GM23338 (cell line): ENCODE measurements at regions not wholly inside any gene's neighbourhood (a gene's known extent, or its start where the extent isn't known, plus 50 kb on each side); places are given as distances from the start of the nearest gene placed in this dataset.

Source experiments
- CREB1 ChIP-seq: fragments of 250-450 bp; sonication (Bioruptor Pico); IDR thresholded peaks from 2 replicates; pipeline ENCODE4 v1.5.0; 2020; ENCODE audit warnings: low read depth, mild to moderate bottlenecking, moderate library complexity
- CTCF ChIP-seq, 2 experiments: fragments of 200-600 bp in 1 of 2; sonication (generic) in 1 of 2; conservative IDR thresholded peaks; 2 replicates each; pipeline versions ENCODE4 v1.5.1 to v1.6.1; 2016 to 2017; ENCODE audit warnings: antibody characterized with exemption in 2 of 2, low read depth in 2 of 2, mild to moderate bottlenecking in 2 of 2, moderate library complexity in 1 of 2
- ETS1 ChIP-seq: IDR thresholded peaks from 2 replicates; pipeline ENCODE4 v1.6.1; 2016; ENCODE audit warnings: antibody characterized with exemption
- EZH2 ChIP-seq: fragments of 200-600 bp; sonication (generic); IDR thresholded peaks from one replicate; pipeline ENCODE4 v1.8.0; 2017; ENCODE audit warnings: antibody characterized with exemption, mild to moderate bottlenecking, low read depth; ENCODE audit not compliant: unreplicated experiment
- EZH2phosphoT487 ChIP-seq: fragments of 200-600 bp; sonication (generic); IDR thresholded peaks from one replicate; pipeline ENCODE4 v1.8.1; 2018; ENCODE audit warnings: antibody characterized with exemption; ENCODE audit not compliant: unreplicated experiment
- JUNB ChIP-seq: IDR thresholded peaks from one replicate; pipeline ENCODE4 v1.6.1; 2016; ENCODE audit warnings: antibody characterized with exemption; ENCODE audit not compliant: unreplicated experiment
- NANOG ChIP-seq: IDR thresholded peaks from 2 replicates; pipeline ENCODE4 v1.6.1; 2016; ENCODE audit warnings: antibody characterized with exemption, borderline replicate concordance
- POLR2AphosphoS5 ChIP-seq: IDR thresholded peaks from 2 replicates; pipeline ENCODE4 v1.6.1; 2016; ENCODE audit warnings: antibody characterized with exemption, low read depth
- REST ChIP-seq: IDR thresholded peaks from one replicate; pipeline ENCODE4 v1.6.1; 2018; ENCODE audit warnings: antibody characterized with exemption; ENCODE audit not compliant: unreplicated experiment
- STAT1 ChIP-seq: IDR thresholded peaks from one replicate; pipeline ENCODE4 v1.6.1; 2016; ENCODE audit warnings: antibody characterized with exemption; ENCODE audit not compliant: unreplicated experiment
- ZNF331 ChIP-seq: fragments of 250-450 bp; sonication (Bioruptor Pico); IDR thresholded peaks from 2 replicates; pipeline ENCODE4 v1.5.0; 2020; ENCODE audit warnings: low read depth, mild to moderate bottlenecking, moderate library complexity
- TF ChIP-seq, protein P1 (sequence below): fragments of 250-450 bp; sonication (Bioruptor Pico); IDR thresholded peaks from 2 replicates; pipeline ENCODE4 v1.5.0; 2020; ENCODE audit warnings: mild to moderate bottlenecking, moderate library complexity

- TF ChIP-seq EZH2, result no peak
- no peak for TF ChIP-seq CTCF (conservative IDR thresholded peaks at IDR 0.05; ENCODE audit: low read depth in 2 of 2)
- no peak for TF ChIP-seq CREB1
- no peak for TF ChIP-seq POLR2AphosphoS5
- TF ChIP-seq EZH2phosphoT487, result no peak
- TF ChIP-seq JUNB, result no peak
- no peak for TF ChIP-seq REST
- TF ChIP-seq, protein P1, sequence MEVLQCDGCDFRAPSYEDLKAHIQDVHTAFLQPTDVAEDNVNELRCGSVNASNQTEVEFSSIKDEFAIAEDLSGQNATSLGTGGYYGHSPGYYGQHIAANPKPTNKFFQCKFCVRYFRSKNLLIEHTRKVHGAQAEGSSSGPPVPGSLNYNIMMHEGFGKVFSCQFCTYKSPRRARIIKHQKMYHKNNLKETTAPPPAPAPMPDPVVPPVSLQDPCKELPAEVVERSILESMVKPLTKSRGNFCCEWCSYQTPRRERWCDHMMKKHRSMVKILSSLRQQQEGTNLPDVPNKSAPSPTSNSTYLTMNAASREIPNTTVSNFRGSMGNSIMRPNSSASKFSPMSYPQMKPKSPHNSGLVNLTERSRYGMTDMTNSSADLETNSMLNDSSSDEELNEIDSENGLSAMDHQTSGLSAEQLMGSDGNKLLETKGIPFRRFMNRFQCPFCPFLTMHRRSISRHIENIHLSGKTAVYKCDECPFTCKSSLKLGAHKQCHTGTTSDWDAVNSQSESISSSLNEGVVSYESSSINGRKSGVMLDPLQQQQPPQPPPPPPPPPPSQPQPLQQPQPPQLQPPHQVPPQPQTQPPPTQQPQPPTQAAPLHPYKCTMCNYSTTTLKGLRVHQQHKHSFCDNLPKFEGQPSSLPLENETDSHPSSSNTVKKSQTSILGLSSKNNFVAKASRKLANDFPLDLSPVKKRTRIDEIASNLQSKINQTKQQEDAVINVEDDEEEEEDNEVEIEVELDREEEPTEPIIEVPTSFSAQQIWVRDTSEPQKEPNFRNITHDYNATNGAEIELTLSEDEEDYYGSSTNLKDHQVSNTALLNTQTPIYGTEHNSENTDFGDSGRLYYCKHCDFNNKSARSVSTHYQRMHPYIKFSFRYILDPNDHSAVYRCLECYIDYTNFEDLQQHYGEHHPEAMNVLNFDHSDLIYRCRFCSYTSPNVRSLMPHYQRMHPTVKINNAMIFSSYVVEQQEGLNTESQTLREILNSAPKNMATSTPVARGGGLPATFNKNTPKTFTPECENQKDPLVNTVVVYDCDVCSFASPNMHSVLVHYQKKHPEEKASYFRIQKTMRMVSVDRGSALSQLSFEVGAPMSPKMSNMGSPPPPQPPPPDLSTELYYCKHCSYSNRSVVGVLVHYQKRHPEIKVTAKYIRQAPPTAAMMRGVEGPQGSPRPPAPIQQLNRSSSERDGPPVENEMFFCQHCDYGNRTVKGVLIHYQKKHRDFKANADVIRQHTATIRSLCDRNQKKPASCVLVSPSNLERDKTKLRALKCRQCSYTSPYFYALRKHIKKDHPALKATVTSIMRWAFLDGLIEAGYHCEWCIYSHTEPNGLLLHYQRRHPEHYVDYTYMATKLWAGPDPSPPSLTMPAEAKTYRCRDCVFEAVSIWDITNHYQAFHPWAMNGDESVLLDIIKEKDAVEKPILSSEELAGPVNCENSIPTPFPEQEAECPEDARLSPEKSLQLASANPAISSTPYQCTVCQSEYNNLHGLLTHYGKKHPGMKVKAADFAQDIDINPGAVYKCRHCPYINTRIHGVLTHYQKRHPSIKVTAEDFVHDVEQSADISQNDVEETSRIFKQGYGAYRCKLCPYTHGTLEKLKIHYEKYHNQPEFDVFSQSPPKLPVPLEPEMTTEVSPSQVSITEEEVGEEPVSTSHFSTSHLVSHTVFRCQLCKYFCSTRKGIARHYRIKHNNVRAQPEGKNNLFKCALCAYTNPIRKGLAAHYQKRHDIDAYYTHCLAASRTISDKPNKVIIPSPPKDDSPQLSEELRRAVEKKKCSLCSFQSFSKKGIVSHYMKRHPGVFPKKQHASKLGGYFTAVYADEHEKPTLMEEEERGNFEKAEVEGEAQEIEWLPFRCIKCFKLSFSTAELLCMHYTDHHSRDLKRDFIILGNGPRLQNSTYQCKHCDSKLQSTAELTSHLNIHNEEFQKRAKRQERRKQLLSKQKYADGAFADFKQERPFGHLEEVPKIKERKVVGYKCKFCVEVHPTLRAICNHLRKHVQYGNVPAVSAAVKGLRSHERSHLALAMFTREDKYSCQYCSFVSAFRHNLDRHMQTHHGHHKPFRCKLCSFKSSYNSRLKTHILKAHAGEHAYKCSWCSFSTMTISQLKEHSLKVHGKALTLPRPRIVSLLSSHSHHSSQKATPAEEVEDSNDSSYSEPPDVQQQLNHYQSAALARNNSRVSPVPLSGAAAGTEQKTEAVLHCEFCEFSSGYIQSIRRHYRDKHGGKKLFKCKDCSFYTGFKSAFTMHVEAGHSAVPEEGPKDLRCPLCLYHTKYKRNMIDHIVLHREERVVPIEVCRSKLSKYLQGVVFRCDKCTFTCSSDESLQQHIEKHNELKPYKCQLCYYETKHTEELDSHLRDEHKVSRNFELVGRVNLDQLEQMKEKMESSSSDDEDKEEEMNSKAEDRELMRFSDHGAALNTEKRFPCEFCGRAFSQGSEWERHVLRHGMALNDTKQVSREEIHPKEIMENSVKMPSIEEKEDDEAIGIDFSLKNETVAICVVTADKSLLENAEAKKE, result no peak
- TF ChIP-seq ETS1, result no peak
- no peak for TF ChIP-seq STAT1
- TF ChIP-seq ZNF331 (CRISPR knock-in tag), result no peak
- no peak for TF ChIP-seq NANOG
Observed at GRCh38 chr6:82641677-82642076, 278.1 kb downstream of the TPBG start.
